HG03520 (cell line): ENCODE measurements at regions not wholly inside any gene's neighbourhood (a gene's known extent, or its start where the extent isn't known, plus 50 kb on each side); places are given as distances from the start of the nearest gene placed in this dataset.
"Not testable (repeated sequence)": the region's sequence is repeated elsewhere in the genome, so short reads cannot be mapped to it uniquely, and the experiment has no call there.

Experiments used
- ATAC-seq: cut with Tn5 transposase; IDR thresholded peaks from one replicate; pipeline ENCODE4 v1.9.1; 2021; ENCODE audit warnings: mild to moderate bottlenecking, moderate library complexity; ENCODE audit not compliant: unreplicated experiment

- no peak for ATAC-seq
Measured at GRCh38 chr3:11713171-11713570, 69.5 kb upstream of the VGLL4 start.

- ATAC-seq: no peak
Measured at GRCh38 chr3:11712646-11713045, 68.9 kb upstream of the VGLL4 start.

- ATAC-seq: no peak
Measured at GRCh38 chr3:11711876-11712275, 68.2 kb upstream of the VGLL4 start.

GRCh38 chr3:11709782-11710181, 66.1 kb upstream of the VGLL4 start:
- no peak for ATAC-seq

- ATAC-seq: not testable (repeated sequence)
Measured at GRCh38 chr3:11707084-11707483, 63.4 kb upstream of the VGLL4 start.

GRCh38 chr3:11706604-11707003, 62.9 kb upstream of the VGLL4 start:
- no peak for ATAC-seq

- no peak for ATAC-seq
Measured at GRCh38 chr3:11705049-11705448, 61.3 kb upstream of the VGLL4 start.

GRCh38 chr3:11703146-11703545, 59.4 kb upstream of the VGLL4 start:
- ATAC-seq: no peak

GRCh38 chr3:11699083-11699427, 55.3 kb upstream of the VGLL4 start:
- ATAC-seq: no peak

- no peak for ATAC-seq
Measured at GRCh38 chr3:11698326-11699082, 54.8 kb upstream of the VGLL4 start.

- ATAC-seq: no peak
Measured at GRCh38 chr3:11697701-11698100, 54.0 kb upstream of the VGLL4 start.

- no peak for ATAC-seq
Measured at GRCh38 chr3:11696054-11696453, 52.3 kb upstream of the VGLL4 start.
